ENCODE measurements at regions not wholly inside any gene's neighbourhood (a gene's known extent, or its start where the extent isn't known, plus 50 kb on each side); places are given as distances from the start of the nearest gene placed in this dataset.
"Not testable (repeated sequence)": the region's sequence is repeated elsewhere in the genome, so short reads cannot be mapped to it uniquely, and the experiment has no call there.

DNA sequence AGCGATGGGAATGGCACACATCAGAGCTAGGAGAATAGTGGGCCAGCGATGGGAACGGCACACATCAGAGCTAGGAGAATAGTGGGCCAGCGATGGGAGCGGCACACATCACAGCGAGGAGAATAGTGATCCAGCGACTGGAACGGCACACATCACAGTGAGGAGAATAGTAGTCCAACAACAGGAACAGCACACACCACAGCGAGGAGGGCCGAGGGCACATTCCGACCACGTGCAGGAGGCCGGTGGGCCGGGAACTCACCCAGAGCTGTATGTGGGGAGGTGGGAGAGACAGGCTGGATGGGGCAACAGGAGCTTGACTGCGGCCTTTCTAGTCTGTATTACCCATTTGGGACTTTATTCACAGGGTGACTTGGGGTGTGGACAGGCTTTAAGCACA is 271.1 kb upstream of the IRX4 start:
- no peak overlapping the region for H3K4me3 ChIP-seq
- no peaks in the 10 kb centered on the region for H3K36me3 ChIP-seq
- intact Hi-C loops (cut with DNase I): no loop called here
- DNase-seq (no peak), ATAC-seq (no peak)
- H3K27ac ChIP-seq: no peak overlapping the region
- no peaks in the 10 kb centered on the region for H3K9me3 ChIP-seq
- TF ChIP-seq CTCF (IDR thresholded peaks at IDR 0.05): no peak
- H3K4me1 ChIP-seq: no peaks in the 10 kb centered on the region
- peaks cover 4% of the 10 kb centered on the region for H3K27me3 ChIP-seq (ENCODE audit: low read depth)

GRCh38 chr5:2153350-2153749 is 270.6 kb upstream of the IRX4 start:
- Histone ChIP-seq H3K4me1 (no peaks in the 10 kb centered on the region), H3K36me3 (no peaks in the 10 kb centered on the region), H3K27ac (no peak overlapping the region), H3K27me3 (ENCODE audit: low read depth) (peaks cover 4% of the 10 kb centered on the region), H3K4me3 (no peak overlapping the region), H3K9me3 (no peaks in the 10 kb centered on the region)
- TF ChIP-seq CTCF (IDR thresholded peaks at IDR 0.05): no peak
- ATAC-seq: no peak
- intact Hi-C loops (cut with DNase I): no loop called here
- no peak for DNase-seq

DNA sequence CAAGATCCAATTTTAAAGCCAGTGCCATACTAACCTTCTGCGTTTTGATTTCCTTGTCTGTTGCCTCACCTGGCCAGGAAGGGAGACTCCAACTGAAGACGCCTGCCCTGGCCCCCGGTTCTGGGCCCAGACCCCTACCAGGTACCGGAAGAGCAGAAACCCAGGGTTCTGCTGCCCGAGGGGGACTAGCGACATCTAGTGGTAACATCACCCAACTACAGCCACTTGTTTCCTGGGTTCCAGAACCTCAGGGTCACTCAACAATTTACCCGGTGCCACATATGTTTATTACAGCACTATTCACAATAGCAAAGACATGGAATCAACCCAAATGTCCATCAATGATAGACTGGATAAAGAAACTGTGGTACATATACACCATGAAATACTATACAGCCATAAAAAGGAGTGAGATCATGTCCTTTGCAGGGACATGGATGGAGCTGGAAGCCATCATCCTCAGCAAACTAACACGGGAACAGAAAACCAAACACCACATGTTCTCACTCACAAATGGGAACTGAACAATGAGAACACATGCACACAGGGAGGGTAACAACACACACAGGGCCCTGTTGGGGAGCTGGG is 268.7 kb upstream of the IRX4 start:
- TF ChIP-seq CTCF (IDR thresholded peaks at IDR 0.05): peak; percentile 55
- DNase-seq; ATAC-seq; intact Hi-C loops (cut with DNase I); H3K4me3 ChIP-seq; H3K36me3 ChIP-seq; H3K4me1 ChIP-seq; H3K27ac ChIP-seq; H3K9me3 ChIP-seq; H3K27me3 ChIP-seq (ENCODE audit: low read depth): not testable (repeated sequence)

- intact Hi-C loops (cut with DNase I): no loop called here
- H3K4me1 ChIP-seq: no peaks in the 10 kb centered on the region
- no peak overlapping the region for H3K27ac ChIP-seq
- DNase-seq (no peak), ATAC-seq (no peak)
- no peak overlapping the region for H3K4me3 ChIP-seq
- H3K36me3 ChIP-seq: no peaks in the 10 kb centered on the region
- H3K27me3 ChIP-seq (ENCODE audit: low read depth): peaks cover 4% of the 10 kb centered on the region
- no peaks in the 10 kb centered on the region for H3K9me3 ChIP-seq
- no peak for TF ChIP-seq CTCF (IDR thresholded peaks at IDR 0.05)
Observed at GRCh38 chr5:2149195-2149539, 266.4 kb upstream of the IRX4 start.

GRCh38 chr5:2148312-2149194 is 265.8 kb upstream of the IRX4 start:
- intact Hi-C loops (cut with DNase I): no loop called here
- H3K4me1 ChIP-seq: no peaks in the 10 kb centered on the region
- no peaks in the 10 kb centered on the region for H3K9me3 ChIP-seq
- H3K4me3 ChIP-seq: no peak overlapping the region
- no peak for ATAC-seq
- H3K27ac ChIP-seq: no peak overlapping the region
- no peaks in the 10 kb centered on the region for H3K36me3 ChIP-seq
- peaks cover 4% of the 10 kb centered on the region for H3K27me3 ChIP-seq (ENCODE audit: low read depth)
- TF ChIP-seq CTCF (IDR thresholded peaks at IDR 0.05): no peak
- no peak for DNase-seq

Data from lower lobe of right lung (tissue), 2 donors.